Kasumi-1 (cell line): ENCODE measurements at regions not wholly inside any gene's neighbourhood (a gene's known extent, or its start where the extent isn't known, plus 50 kb on each side); places are given as distances from the start of the nearest gene placed in this dataset.
"Not testable (repeated sequence)": the region's sequence is repeated elsewhere in the genome, so short reads cannot be mapped to it uniquely, and the experiment has no call there.

Experiments
- DNase-seq, 2 experiments: peaks; one replicate each; lab custom pipeline; 2025; lab: John Stamatoyannopoulos, UW

- DNase-seq, result no peak
Measured at GRCh38 chr2:238502088-238502810, 75.5 kb downstream of the ASB1 start.

GRCh38 chr2:238502956-238503791 lies 76.4 kb downstream of the ASB1 start:
- DNase-seq, result no peak

- DNase-seq, result no peak
Measured at GRCh38 chr2:238504181-238504931, 77.6 kb downstream of the ASB1 start.

- no peak for DNase-seq
Measured at GRCh38 chr2:238505119-238505891, 78.6 kb downstream of the ASB1 start.

- DNase-seq, result no peak
Measured at GRCh38 chr2:238505892-238506280, 79.2 kb downstream of the ASB1 start.

- no peak for DNase-seq
Measured at GRCh38 chr2:238506371-238507068, 79.8 kb downstream of the ASB1 start.

GRCh38 chr2:238507836-238508235 lies 81.1 kb downstream of the ASB1 start:
- no peak for DNase-seq

- no peak for DNase-seq
Measured at GRCh38 chr2:238509151-238509835, 82.6 kb downstream of the ASB1 start.

GRCh38 chr2:238509903-238510302 lies 83.2 kb downstream of the ASB1 start:
- no peak for DNase-seq

GRCh38 chr2:238510911-238511613 lies 84.3 kb downstream of the ASB1 start:
- no peak for DNase-seq

- DNase-seq, result no peak
Measured at GRCh38 chr2:238511614-238511950, 84.9 kb downstream of the ASB1 start.

GRCh38 chr2:238512247-238512867 lies 85.6 kb downstream of the ASB1 start:
- DNase-seq, result no peak

GRCh38 chr2:238513346-238513745 lies 86.6 kb downstream of the ASB1 start:
- peak; percentile 24 to 33 for DNase-seq

GRCh38 chr2:238514024-238514423 lies 87.3 kb downstream of the ASB1 start:
- not testable (repeated sequence) for DNase-seq

GRCh38 chr2:238515377-238515776 lies 88.7 kb downstream of the ASB1 start:
- DNase-seq, result no peak

- DNase-seq, result no peak
Measured at GRCh38 chr2:238517209-238517608, 90.5 kb downstream of the ASB1 start.

- DNase-seq, result no peak
Measured at GRCh38 chr2:238518172-238518820, 91.6 kb downstream of the ASB1 start.

- DNase-seq, result no peak
Measured at GRCh38 chr2:238518821-238519186, 92.1 kb downstream of the ASB1 start.

- DNase-seq, result no peak
Measured at GRCh38 chr2:238520359-238520886, 93.7 kb downstream of the ASB1 start.
